SIG-M5 treated with dmso at 0.1 percent for 504 hours (cell line): ENCODE measurements at regions not wholly inside any gene's neighbourhood (a gene's known extent, or its start where the extent isn't known, plus 50 kb on each side); places are given as distances from the start of the nearest gene placed in this dataset.
"Not testable (repeated sequence)": the region's sequence is repeated elsewhere in the genome, so short reads cannot be mapped to it uniquely, and the experiment has no call there.

Experiments
- DNase-seq: peaks from one replicate; lab custom pipeline; 2025; ENCODE audit not compliant: unreplicated experiment; lab: John Stamatoyannopoulos, UW

- no peak for DNase-seq
These were observed 992.6 kb downstream of the PCDH9 start for GRCh38 chr13:66237411-66238062.

GRCh38 chr13:66234159-66234558 lies 996.0 kb downstream of the PCDH9 start:
- DNase-seq = no peak

GRCh38 chr13:66231958-66232357 lies 998.2 kb downstream of the PCDH9 start:
- DNase-seq = not testable (repeated sequence)

GRCh38 chr13:66225072-66225471 lies 1005.1 kb downstream of the PCDH9 start:
- DNase-seq = no peak

- no peak for DNase-seq
These were observed 1005.5 kb downstream of the PCDH9 start for GRCh38 chr13:66224663-66225062.

GRCh38 chr13:66222926-66223325 lies 1007.2 kb downstream of the PCDH9 start:
- DNase-seq = no peak

- no peak for DNase-seq
These were observed 1008.0 kb downstream of the PCDH9 start for GRCh38 chr13:66222127-66222526.

GRCh38 chr13:66219506-66219905 lies 1010.6 kb downstream of the PCDH9 start:
- DNase-seq = no peak

GRCh38 chr13:66218583-66218982 lies 1011.6 kb downstream of the PCDH9 start:
- DNase-seq = no peak

GRCh38 chr13:66216728-66217127 lies 1013.4 kb downstream of the PCDH9 start:
- DNase-seq = no peak

GRCh38 chr13:66214467-66214866 lies 1015.7 kb downstream of the PCDH9 start:
- no peak for DNase-seq

GRCh38 chr13:66212511-66212910 lies 1017.6 kb downstream of the PCDH9 start:
- DNase-seq = no peak

- DNase-seq = no peak
These were observed 1019.5 kb downstream of the PCDH9 start for GRCh38 chr13:66210677-66211076.

- no peak for DNase-seq
These were observed 1021.5 kb downstream of the PCDH9 start for GRCh38 chr13:66208589-66208988.

GRCh38 chr13:66207610-66208009 lies 1022.5 kb downstream of the PCDH9 start:
- no peak for DNase-seq

GRCh38 chr13:66205807-66206206 lies 1024.3 kb downstream of the PCDH9 start:
- no peak for DNase-seq

- no peak for DNase-seq
These were observed 1029.6 kb downstream of the PCDH9 start for GRCh38 chr13:66200555-66200954.

GRCh38 chr13:66195238-66195637 lies 1034.9 kb downstream of the PCDH9 start:
- DNase-seq = peak; percentile 27

- no peak for DNase-seq
These were observed 1040.2 kb downstream of the PCDH9 start for GRCh38 chr13:66189986-66190385.

GRCh38 chr13:66180836-66181235 lies 1049.3 kb downstream of the PCDH9 start:
- DNase-seq = no peak

GRCh38 chr13:66171920-66172319 lies 1058.2 kb downstream of the PCDH9 start:
- no peak for DNase-seq

- DNase-seq = no peak
These were observed 1067.7 kb downstream of the PCDH9 start for GRCh38 chr13:66162470-66162869.

- DNase-seq = no peak
These were observed 1070.6 kb downstream of the PCDH9 start for GRCh38 chr13:66159511-66159910.
